DND-41 (cell line): ENCODE measurements at regions not wholly inside any gene's neighbourhood (a gene's known extent, or its start where the extent isn't known, plus 50 kb on each side); places are given as distances from the start of the nearest gene placed in this dataset.
"Not testable (repeated sequence)": the region's sequence is repeated elsewhere in the genome, so short reads cannot be mapped to it uniquely, and the experiment has no call there.

Source experiments
- ATAC-seq: fragments of 200-7000 bp; cut with Tn5 transposase; 3 replicates; pipeline ENCODE4 v1.9.1; 2021; ENCODE audit warnings: low read depth; ENCODE audit not compliant: insufficient read depth
- DNase-seq: peaks from one replicate; pipeline ENCODE4 v3.0.0-alpha.2; 2020
- H2AFZ ChIP-seq: 2 replicates; pipeline ENCODE4 v1.6.0; 2012; ENCODE audit warnings: low read depth, low read length
- H3K27ac ChIP-seq: 2 replicates; pipeline ENCODE4 v1.5.1; 2012; ENCODE audit warnings: low read length, inconsistent platforms
- H3K27me3 ChIP-seq: fragments of 200-600 bp; sonication (generic); 2 replicates; pipeline ENCODE4 v1.6.0; 2012; ENCODE audit warnings: low read length, mild to moderate bottlenecking, inconsistent platforms; ENCODE audit not compliant: insufficient read depth, poor library complexity
- H3K36me3 ChIP-seq: 2 replicates; pipeline ENCODE4 v1.5.1; 2012; ENCODE audit warnings: low read length, inconsistent platforms; ENCODE audit not compliant: insufficient read depth
- H3K4me1 ChIP-seq: 2 replicates; pipeline ENCODE4 v1.5.1; 2012; ENCODE audit warnings: mild to moderate bottlenecking, low read length; ENCODE audit not compliant: insufficient read depth
- H3K4me2 ChIP-seq: 2 replicates; pipeline ENCODE4 v1.6.0; 2012; ENCODE audit warnings: mild to moderate bottlenecking, moderate library complexity, low read length, inconsistent platforms; ENCODE audit not compliant: insufficient read depth
- H3K4me3 ChIP-seq, 2 experiments: fragments of 200-600 bp in 1 of 2; shearing (Covaris generic) in 1 of 2; 2 replicates each; pipeline ENCODE4 v1.5.1; 2012 to 2016; ENCODE audit warnings: inconsistent platforms in 2 of 2, low read length in 2 of 2, mild to moderate bottlenecking in 2 of 2, low read depth in 1 of 2, moderate library complexity in 1 of 2
- H3K79me2 ChIP-seq: 2 replicates; pipeline ENCODE4 v1.6.0; 2012; ENCODE audit warnings: low read length, inconsistent platforms; ENCODE audit not compliant: insufficient read depth
- H3K9ac ChIP-seq: 2 replicates; pipeline ENCODE4 v1.6.0; 2012; ENCODE audit warnings: low read depth, mild to moderate bottlenecking, inconsistent platforms, low read length, moderate library complexity
- H3K9me3 ChIP-seq: 2 replicates; pipeline ENCODE4 v1.5.1; 2012; ENCODE audit warnings: low read length, moderate library complexity, mild to moderate bottlenecking, inconsistent platforms; ENCODE audit not compliant: insufficient read depth, severe bottlenecking
- H4K20me1 ChIP-seq: 2 replicates; pipeline ENCODE4 v1.6.0; 2012; ENCODE audit warnings: low read length; ENCODE audit not compliant: insufficient read depth

DNA sequence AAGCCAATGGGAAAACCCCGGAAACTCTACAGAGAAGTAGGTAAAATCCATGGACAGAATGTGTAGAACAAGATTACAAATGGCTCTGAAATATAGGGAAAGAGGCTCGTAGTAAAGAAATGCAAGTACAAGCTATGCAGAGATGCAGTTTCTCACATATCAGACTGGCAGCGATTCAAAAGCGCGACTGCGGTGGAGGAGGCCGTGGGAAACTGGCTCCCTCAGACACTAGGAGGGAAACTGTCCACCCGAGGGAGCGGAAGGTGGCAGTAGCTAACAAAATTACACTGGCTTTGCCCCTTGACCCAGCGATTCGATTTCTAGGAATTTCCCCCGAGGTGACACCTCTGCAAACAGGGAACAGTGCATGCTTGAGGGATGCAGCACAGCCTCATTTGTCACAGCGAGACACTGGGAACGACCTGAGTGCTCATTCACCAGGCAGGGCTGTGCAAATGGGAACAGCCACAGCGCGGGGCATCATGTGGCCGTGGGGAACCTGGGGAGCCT is 349.3 kb downstream of the CNTNAP3B start:
- not testable (repeated sequence) for H4K20me1 ChIP-seq, H3K4me2 ChIP-seq, H3K27ac ChIP-seq, H3K36me3 ChIP-seq, H3K79me2 ChIP-seq, H3K9me3 ChIP-seq, H3K9ac ChIP-seq, ATAC-seq, H3K4me1 ChIP-seq, H3K4me3 ChIP-seq, DNase-seq, H2AFZ ChIP-seq, H3K27me3 ChIP-seq

- H2AFZ ChIP-seq: not testable (repeated sequence)
Observed at GRCh38 chr9:41779192-41779591, 350.0 kb downstream of the CNTNAP3B start.

DNA sequence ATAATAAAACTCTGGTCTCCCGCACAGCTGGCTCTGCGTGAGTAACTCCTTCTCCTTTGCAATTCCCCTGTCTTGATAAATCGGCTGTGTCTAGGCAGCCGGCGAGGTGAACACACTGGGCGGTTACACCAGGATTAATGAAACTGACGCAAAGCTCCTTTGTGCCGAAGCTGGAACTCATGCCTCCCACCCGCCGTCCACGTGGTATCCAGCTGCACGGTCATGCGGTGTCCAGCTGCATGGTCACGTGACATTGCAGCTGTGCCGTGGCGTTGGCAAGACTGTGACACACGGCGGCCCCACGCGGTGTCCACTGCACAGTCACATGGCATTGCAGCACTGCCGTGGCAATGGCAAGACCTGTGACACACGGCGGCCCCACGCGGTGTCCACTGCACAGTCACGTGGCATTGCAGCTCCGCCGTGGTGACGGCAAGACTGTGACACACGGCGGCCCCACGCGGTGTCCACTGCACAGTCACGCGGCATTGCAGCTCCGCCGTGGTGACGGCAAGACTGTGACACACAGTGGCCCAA is 350.6 kb downstream of the CNTNAP3B start:
- H3K4me1 ChIP-seq, H3K27ac ChIP-seq, H2AFZ ChIP-seq, H3K9me3 ChIP-seq, H3K36me3 ChIP-seq, DNase-seq, H4K20me1 ChIP-seq, H3K4me2 ChIP-seq, H3K9ac ChIP-seq, H3K27me3 ChIP-seq, ATAC-seq, H3K79me2 ChIP-seq, H3K4me3 ChIP-seq: not testable (repeated sequence)

More at GRCh38 chr9:41779192-41779591, 350.0 kb downstream of the CNTNAP3B start:
- H3K4me3 ChIP-seq, DNase-seq, H3K4me2 ChIP-seq, H3K9me3 ChIP-seq, H3K9ac ChIP-seq, ATAC-seq, H3K79me2 ChIP-seq, H3K27ac ChIP-seq, H4K20me1 ChIP-seq, H3K27me3 ChIP-seq, H3K36me3 ChIP-seq, H3K4me1 ChIP-seq: not testable (repeated sequence)

GRCh38 chr9:41777536-41777935 is 351.7 kb downstream of the CNTNAP3B start:
- not testable (repeated sequence) for ATAC-seq, H3K79me2 ChIP-seq, H4K20me1 ChIP-seq, H3K36me3 ChIP-seq, DNase-seq, H3K27ac ChIP-seq, H3K4me2 ChIP-seq, H3K4me1 ChIP-seq, H3K9ac ChIP-seq, H3K4me3 ChIP-seq, H3K27me3 ChIP-seq, H2AFZ ChIP-seq, H3K9me3 ChIP-seq

DNA sequence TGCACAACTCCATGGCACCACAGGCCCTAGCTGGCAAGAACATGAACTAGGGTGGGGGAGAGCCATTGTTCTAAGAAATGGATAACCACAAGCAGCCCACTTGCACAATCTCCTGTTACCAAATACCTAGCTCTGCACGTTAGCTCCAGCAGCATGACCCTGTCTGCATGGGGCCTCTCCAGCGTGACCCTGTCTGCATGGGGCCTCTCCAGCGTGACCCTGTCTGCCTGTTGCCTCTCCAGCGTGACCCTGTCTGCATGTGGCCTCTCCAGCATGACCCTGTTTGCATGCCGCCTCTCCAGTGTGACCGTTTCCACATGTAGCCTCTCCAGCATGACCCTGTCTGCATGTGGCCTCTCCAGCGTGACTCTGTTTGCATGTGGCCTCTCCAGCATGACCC is 356.7 kb downstream of the CNTNAP3B start:
- DNase-seq, H3K27me3 ChIP-seq, H2AFZ ChIP-seq, H3K9me3 ChIP-seq, H3K4me3 ChIP-seq, H3K36me3 ChIP-seq, H3K27ac ChIP-seq, H3K79me2 ChIP-seq, H3K9ac ChIP-seq, H4K20me1 ChIP-seq, H3K4me1 ChIP-seq, H3K4me2 ChIP-seq, ATAC-seq: not testable (repeated sequence)

DNA sequence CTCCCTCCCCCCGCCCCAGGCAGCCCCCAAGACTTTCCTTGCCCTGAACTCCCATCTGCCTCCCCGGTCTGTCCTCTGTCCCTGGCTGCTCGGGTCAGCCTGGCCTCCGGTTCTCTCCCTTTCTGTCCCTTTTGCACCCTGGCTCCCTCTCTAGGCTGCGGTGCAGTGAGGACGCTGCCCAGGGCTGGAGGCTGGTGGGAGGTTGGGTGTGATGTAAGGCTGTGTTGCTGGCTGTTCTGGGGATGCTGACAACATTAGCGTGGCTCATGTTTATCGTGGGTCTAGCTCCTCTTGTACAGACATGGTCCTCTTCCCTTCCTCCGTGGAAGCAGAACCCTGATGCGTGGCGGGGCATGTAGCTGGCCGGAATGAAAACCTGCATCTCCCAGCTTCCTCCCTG is 357.5 kb downstream of the CNTNAP3B start:
- not testable (repeated sequence) for H3K4me2 ChIP-seq, H3K27ac ChIP-seq, H3K79me2 ChIP-seq, H3K9ac ChIP-seq, H3K27me3 ChIP-seq, H3K9me3 ChIP-seq, ATAC-seq, H3K36me3 ChIP-seq, H2AFZ ChIP-seq, H3K4me1 ChIP-seq, DNase-seq, H3K4me3 ChIP-seq, H4K20me1 ChIP-seq

DNA sequence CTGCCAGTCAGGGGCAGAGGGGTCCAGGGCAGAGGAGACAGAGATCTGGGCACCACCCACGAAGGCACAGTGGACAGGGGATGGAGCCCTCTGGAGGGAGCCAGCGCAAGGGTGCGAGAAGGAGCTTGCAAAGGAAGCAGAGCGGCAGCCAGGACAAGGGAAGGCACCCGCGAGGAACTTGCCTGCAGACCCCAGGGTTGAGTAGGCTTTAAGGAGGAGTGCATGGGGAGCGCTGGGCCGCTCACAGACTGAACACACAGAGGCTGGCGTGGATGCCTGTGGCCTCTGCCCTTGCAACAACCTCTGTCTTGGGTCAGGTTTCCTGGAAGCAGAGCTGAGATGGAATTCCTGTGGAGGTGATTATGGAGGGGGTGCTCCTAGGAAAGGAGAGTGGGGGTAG is 374.4 kb downstream of the CNTNAP3B start:
- H3K9ac ChIP-seq, H3K4me1 ChIP-seq, H3K9me3 ChIP-seq, H3K4me2 ChIP-seq, H3K79me2 ChIP-seq, H3K4me3 ChIP-seq, H3K36me3 ChIP-seq, H2AFZ ChIP-seq, DNase-seq, H3K27ac ChIP-seq, H4K20me1 ChIP-seq, H3K27me3 ChIP-seq, ATAC-seq: not testable (repeated sequence)

DNA sequence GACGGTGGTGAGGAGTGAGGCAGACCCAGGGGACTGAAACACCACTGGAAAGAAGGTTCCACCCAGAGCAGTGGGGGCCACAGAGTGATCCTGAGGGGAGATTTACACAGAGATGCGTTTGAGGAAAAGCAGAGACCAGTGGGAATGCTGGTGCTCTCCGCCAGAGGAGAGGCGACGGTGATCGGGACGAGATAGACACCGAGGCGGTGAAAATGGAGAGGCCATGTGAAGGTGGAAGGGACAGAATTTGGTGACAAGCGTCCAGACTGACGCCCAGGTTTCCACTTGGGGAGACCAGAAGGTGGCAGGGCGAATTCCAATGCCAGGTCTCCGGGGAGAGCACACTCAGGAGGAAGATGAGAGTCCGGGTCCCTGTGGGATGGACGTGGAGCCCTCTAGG is 374.8 kb downstream of the CNTNAP3B start:
- not testable (repeated sequence) for H3K4me1 ChIP-seq, H4K20me1 ChIP-seq, H3K4me3 ChIP-seq, ATAC-seq, H3K27ac ChIP-seq, DNase-seq, H3K4me2 ChIP-seq, H3K9me3 ChIP-seq, H2AFZ ChIP-seq, H3K27me3 ChIP-seq, H3K9ac ChIP-seq, H3K36me3 ChIP-seq, H3K79me2 ChIP-seq
